Fibroblast of mammary gland (primary cell): ENCODE measurements at regions not wholly inside any gene's neighbourhood (a gene's known extent, or its start where the extent isn't known, plus 50 kb on each side); places are given as distances from the start of the nearest gene placed in this dataset.
"Not testable (repeated sequence)": the region's sequence is repeated elsewhere in the genome, so short reads cannot be mapped to it uniquely, and the experiment has no call there.

Source experiments
- DNase-seq: peaks from one replicate; pipeline ENCODE4 v3.0.0-alpha.2; 2010; ENCODE audit warnings: low read depth
- H3K4me3 ChIP-seq: 2 replicates; pipeline ENCODE4 v1.5.1; 2011; ENCODE audit warnings: low read depth, mild to moderate bottlenecking, low read length, moderate library complexity; ENCODE audit not compliant: control insufficient read depth
- CTCF ChIP-seq: conservative IDR thresholded peaks from 2 replicates; pipeline ENCODE4 v1.5.1; 2011; ENCODE audit warnings: low read depth, low read length, inconsistent platforms; ENCODE audit not compliant: control insufficient read depth, insufficient read depth

- no peak for TF ChIP-seq CTCF
- no peak overlapping the region for H3K4me3 ChIP-seq
- DNase-seq, result peak; percentile 37
These were observed 1014.1 kb downstream of the TMTC2 start for GRCh38 chr12:83700838-83701237.

GRCh38 chr12:83696311-83696710 is 1009.6 kb downstream of the TMTC2 start:
- DNase-seq, H3K4me3 ChIP-seq: not testable (repeated sequence)

- DNase-seq, result no peak
- no peak overlapping the region for H3K4me3 ChIP-seq
- no peak for TF ChIP-seq CTCF
These were observed 1005.0 kb downstream of the TMTC2 start for GRCh38 chr12:83691730-83692129.

- TF ChIP-seq CTCF, result no peak
- no peak overlapping the region for H3K4me3 ChIP-seq
These were observed 1003.8 kb downstream of the TMTC2 start for GRCh38 chr12:83690465-83690864.

GRCh38 chr12:83689333-83689732 is 1002.6 kb downstream of the TMTC2 start:
- TF ChIP-seq CTCF, result no peak
- no peak overlapping the region for H3K4me3 ChIP-seq
- no peak for DNase-seq

More at GRCh38 chr12:83690465-83690864, 1003.8 kb downstream of the TMTC2 start:
- no peak for DNase-seq

- H3K4me3 ChIP-seq, result no peak overlapping the region
- no peak for DNase-seq
- no peak for TF ChIP-seq CTCF
These were observed 990.1 kb downstream of the TMTC2 start for GRCh38 chr12:83676781-83677295.

GRCh38 chr12:83666690-83667089 is 980.0 kb downstream of the TMTC2 start:
- no peak overlapping the region for H3K4me3 ChIP-seq
- no peak for DNase-seq
- TF ChIP-seq CTCF, result no peak
